NT2/D1 (cell line): ENCODE measurements at regions not wholly inside any gene's neighbourhood (a gene's known extent, or its start where the extent isn't known, plus 50 kb on each side); places are given as distances from the start of the nearest gene placed in this dataset.

ENCODE experiments used
- DNase-seq: peaks from one replicate; pipeline ENCODE4 v3.0.0-alpha.2; 2011; ENCODE audit warnings: low read depth, low spot score
- H3K27me3 ChIP-seq: 2 replicates; pipeline ENCODE4 v1.6.0; 2011; ENCODE audit warnings: mild to moderate bottlenecking; ENCODE audit not compliant: insufficient read length, insufficient read depth
- H3K36me3 ChIP-seq: 2 replicates; pipeline ENCODE4 v1.6.1; 2011; ENCODE audit warnings: mild to moderate bottlenecking, low read length, mixed read lengths; ENCODE audit not compliant: insufficient read depth, insufficient read length
- H3K4me1 ChIP-seq: 2 replicates; pipeline ENCODE4 v1.5.1; 2011; ENCODE audit not compliant: insufficient read depth, insufficient read length
- H3K4me3 ChIP-seq: 2 replicates; pipeline ENCODE4 v1.5.1; 2011; ENCODE audit warnings: low read depth; ENCODE audit not compliant: insufficient read length
- H3K9ac ChIP-seq: 2 replicates; pipeline ENCODE4 v1.6.0; 2011; ENCODE audit warnings: low read depth; ENCODE audit not compliant: insufficient read length
- H3K9me3 ChIP-seq: 2 replicates; pipeline ENCODE4 v1.5.1; 2011; ENCODE audit warnings: mild to moderate bottlenecking, low read length; ENCODE audit not compliant: insufficient read depth
- SUZ12 ChIP-seq: IDR thresholded peaks from 2 replicates; pipeline ENCODE4 v1.6.1; 2011; ENCODE audit not compliant: insufficient read length, insufficient read depth; ENCODE audit errors: extremely low read depth
- YY1 ChIP-seq: IDR thresholded peaks from 2 replicates; pipeline ENCODE4 v1.6.1; 2011; ENCODE audit not compliant: insufficient read length, insufficient read depth
- ZNF274 ChIP-seq: IDR thresholded peaks from 2 replicates; pipeline ENCODE4 v1.6.1; 2011; ENCODE audit warnings: mild to moderate bottlenecking, low read depth, low read length

DNA sequence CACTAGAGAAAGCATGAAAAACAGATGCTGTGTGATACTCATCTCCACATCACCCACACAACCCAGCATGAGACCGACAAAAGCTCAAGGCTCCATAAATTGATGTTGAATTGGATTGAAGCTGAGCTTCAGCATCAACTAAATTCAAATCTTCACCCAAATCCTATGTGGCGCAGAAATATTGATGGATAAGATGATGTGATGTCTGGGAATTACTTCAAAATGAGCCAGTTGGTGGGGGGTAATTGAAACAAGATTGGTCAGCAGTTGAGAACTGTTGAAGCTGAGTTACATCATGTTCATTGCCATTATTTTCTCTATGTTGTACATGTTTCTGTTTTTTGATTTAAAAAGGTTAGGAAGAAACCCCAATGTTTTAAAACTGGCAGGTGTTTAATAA is 166.5 kb upstream of the STS start:
- Histone ChIP-seq H3K27me3 (no peaks in the 10 kb centered on the region), H3K36me3 (no peaks in the 10 kb centered on the region), H3K4me1 (no peaks in the 10 kb centered on the region), H3K9ac (no peak overlapping the region), H3K4me3 (no peak overlapping the region), H3K9me3 (no peaks in the 10 kb centered on the region)
- DNase-seq, result no peak
- TF ChIP-seq ZNF274, result no peak

DNA sequence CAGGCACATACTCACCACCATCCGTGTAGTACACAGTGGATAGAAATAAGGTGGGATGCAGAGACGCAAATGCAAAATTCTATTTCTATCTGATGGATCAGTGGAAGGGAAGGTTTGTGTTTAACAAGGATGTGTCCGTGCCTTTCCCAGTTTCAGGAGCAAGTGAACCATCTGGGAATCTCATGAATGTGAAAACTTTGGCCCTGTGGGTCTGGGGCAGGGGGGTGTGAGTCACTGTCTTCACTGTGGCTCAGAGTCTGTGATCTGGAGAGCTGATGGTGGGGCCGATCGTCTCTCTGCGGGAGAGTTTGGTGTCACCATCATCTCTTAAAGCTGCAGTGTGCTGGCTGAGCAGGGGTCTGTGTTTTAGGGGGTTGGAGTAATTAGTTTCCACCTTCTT is 179.3 kb upstream of the STS start:
- DNase-seq, result peak; percentile 13
- Histone ChIP-seq H3K36me3 (no peaks in the 10 kb centered on the region), H3K27me3 (no peaks in the 10 kb centered on the region), H3K4me1 (peaks cover 2% of the 10 kb centered on the region), H3K4me3 (no peak overlapping the region), H3K9me3 (no peaks in the 10 kb centered on the region), H3K9ac (no peak overlapping the region)
- TF ChIP-seq SUZ12, result no peak
- TF ChIP-seq ZNF274, result no peak
- no peak for TF ChIP-seq YY1

DNA sequence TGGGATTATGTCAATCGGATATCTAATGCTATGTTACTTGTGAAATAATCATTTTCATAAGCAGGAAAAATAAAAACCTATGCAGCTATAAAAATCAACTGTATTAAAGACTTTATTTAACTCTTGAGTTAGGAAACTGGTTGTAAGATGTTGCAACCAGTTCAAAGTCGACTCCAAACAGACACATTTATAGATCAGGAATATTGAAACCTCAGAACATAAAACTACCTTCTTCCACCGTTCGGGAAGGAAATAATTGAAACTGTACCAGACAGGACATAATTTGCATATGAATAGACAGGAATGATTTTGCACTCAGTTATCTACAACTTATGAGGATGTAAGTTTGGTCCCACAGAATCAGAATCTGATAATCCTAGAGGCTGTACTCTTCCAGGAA is 181.8 kb upstream of the STS start:
- no peaks in the 10 kb centered on the region for H3K27me3 ChIP-seq
- TF ChIP-seq SUZ12 (no peak), ZNF274 (no peak), YY1 (no peak)
- no peak overlapping the region for H3K4me3 ChIP-seq
- peaks cover 4% of the 10 kb centered on the region; the same call in 1 of the 2 replicates for H3K9me3 ChIP-seq
- no peaks in the 10 kb centered on the region for H3K36me3 ChIP-seq
- DNase-seq, result no peak
- H3K4me1 ChIP-seq, result peaks cover 2% of the 10 kb centered on the region
- H3K9ac ChIP-seq, result no peak overlapping the region

DNA sequence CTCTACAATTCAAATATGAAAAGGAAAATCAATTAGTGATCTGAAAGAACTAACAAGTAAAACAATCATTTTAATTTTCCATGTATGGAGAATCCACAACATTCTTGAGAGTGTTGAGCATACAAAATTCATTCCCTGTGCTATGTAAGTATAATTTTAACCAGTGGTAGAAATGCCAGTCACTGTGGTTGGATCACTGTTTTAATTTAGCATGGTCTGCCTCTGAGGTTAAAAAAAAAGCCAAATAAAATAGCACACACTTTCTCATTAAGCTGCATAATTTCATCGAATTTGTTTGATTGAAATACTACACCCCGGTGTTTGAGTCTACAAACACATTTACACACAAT is 185.5 kb upstream of the STS start:
- Histone ChIP-seq H3K9ac (no peak overlapping the region), H3K9me3 (peaks cover 39% of the 10 kb centered on the region), H3K27me3 (no peaks in the 10 kb centered on the region), H3K4me3 (no peak overlapping the region), H3K36me3 (no peaks in the 10 kb centered on the region), H3K4me1 (peaks cover 3% of the 10 kb centered on the region)
- DNase-seq, result no peak
- TF ChIP-seq SUZ12 (no peak), ZNF274 (no peak), YY1 (no peak)

DNA sequence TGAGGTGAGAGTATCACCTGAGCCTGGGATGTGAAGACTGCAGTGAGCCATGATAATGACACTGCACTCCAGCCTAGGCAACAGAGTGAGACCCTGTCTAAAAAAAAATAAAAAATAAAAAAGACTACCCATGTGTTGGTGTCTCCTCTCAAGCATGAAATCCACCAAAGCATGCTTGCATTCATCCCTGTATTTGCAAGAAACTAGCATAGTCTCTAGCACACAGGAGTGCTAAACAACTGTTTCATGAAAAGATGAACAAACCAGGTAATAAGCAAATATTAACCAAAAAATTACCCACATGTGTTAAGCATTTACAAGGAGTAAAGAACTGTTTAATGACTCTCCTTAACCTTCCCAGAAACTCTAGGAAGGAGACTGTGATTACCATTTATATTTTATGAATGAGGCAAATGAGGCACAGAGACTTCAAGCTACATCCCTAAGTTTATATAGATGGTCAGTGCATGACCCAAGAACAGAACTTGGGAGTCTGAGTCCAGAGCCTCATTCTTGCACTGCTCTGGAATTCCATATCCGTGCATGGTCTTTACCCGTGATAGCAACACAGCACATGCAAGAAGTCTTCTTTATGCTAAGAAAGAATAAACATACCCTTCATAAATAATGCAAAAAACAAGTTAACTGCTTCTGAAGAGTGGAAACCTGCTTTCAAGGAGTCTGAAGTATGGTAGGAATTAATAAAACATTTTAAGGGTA is 186.1 kb upstream of the STS start:
- Histone ChIP-seq H3K4me3 (no peak overlapping the region), H3K9ac (no peak overlapping the region), H3K9me3 (peaks cover 43% of the 10 kb centered on the region), H3K27me3 (no peaks in the 10 kb centered on the region), H3K36me3 (no peaks in the 10 kb centered on the region), H3K4me1 (peaks cover 3% of the 10 kb centered on the region)
- DNase-seq, result no peak
- TF ChIP-seq ZNF274 (no peak), SUZ12 (no peak), YY1 (no peak)

DNA sequence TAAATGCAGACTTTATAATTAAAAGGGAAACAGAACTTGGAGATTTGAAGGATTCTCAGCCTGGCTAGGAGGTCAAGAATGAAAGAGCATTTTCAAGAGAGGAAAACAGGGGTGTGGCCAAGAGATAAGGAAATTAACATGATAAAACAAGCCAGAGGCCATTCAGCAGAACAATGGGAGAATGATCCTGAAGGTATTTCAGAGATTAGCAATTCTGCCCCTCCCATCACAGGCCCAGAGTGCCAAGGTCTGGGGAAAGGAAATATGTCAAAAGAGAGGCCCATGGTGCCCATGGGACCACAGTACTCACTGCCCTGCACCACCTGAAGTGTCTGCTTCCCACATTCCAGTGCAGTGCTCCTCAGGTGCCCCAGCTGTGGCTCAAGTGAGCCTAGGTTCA is 188.5 kb upstream of the STS start:
- TF ChIP-seq ZNF274 (no peak), SUZ12 (no peak), YY1 (no peak)

DNA sequence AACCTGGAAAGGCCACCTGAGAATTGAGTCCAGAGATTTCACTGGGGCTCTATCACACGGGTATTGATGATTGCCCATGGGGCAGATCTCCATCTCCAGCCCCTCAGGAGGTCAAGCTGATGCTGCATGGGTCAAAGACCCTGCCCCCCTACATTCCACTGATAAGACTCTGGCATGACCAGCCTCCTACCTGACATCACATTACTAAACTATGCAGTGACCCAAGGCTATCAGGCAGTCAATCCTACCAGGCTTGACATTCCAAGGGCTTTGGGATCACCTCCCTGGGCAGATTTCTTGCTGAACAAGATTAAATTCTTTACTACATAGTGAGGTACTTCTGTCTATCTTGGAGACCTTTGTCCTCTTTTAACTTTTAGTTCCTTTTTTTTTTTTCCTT is 192.7 kb upstream of the STS start:
- DNase-seq, result no peak
- TF ChIP-seq SUZ12, result no peak
- no peak for TF ChIP-seq ZNF274
- no peak for TF ChIP-seq YY1
- H3K9ac ChIP-seq, result no peak overlapping the region
- H3K36me3 ChIP-seq, result no peaks in the 10 kb centered on the region
- H3K4me1 ChIP-seq, result peaks cover 3% of the 10 kb centered on the region
- no peak overlapping the region for H3K4me3 ChIP-seq
- H3K9me3 ChIP-seq, result peaks cover 29% of the 10 kb centered on the region
- no peaks in the 10 kb centered on the region for H3K27me3 ChIP-seq

More for the DNA sequence above, 188.5 kb upstream of the STS start:
- peak; percentile 59 for DNase-seq
- Histone ChIP-seq H3K4me3 (no peak overlapping the region), H3K9ac (no peak overlapping the region), H3K4me1 (peaks cover 3% of the 10 kb centered on the region), H3K36me3 (no peaks in the 10 kb centered on the region), H3K9me3 (peaks cover 43% of the 10 kb centered on the region), H3K27me3 (no peaks in the 10 kb centered on the region)
